ENCODE measurements at regions not wholly inside any gene's neighbourhood (a gene's known extent, or its start where the extent isn't known, plus 50 kb on each side); places are given as distances from the start of the nearest gene placed in this dataset.

- no peak for TF ChIP-seq ZBTB33 (IDR thresholded peaks at IDR 0.05)
- TF ChIP-seq EGR1 (IDR thresholded peaks at IDR 0.05; ENCODE audit: low read depth in 2 of 2), result no peak
These were observed 106.5 kb upstream of the NANOS1 start (continued) for GRCh38 chr10:118922972-118923371.

GRCh38 chr10:118924493-118924892 is 105.0 kb upstream of the NANOS1 start:
- WGBS, result 67% methylated on average over 3 of the region's 3 CpGs
- DNase-seq (ENCODE audit: low spot score), result no peak
- no peak overlapping the region for H3K4me3 ChIP-seq (ENCODE audit: low read depth in 1 of 3, low read length in 3 of 3)
- no peak overlapping the region for H3K9ac ChIP-seq (ENCODE audit: low read depth in 1 of 2, low read length in 2 of 2)
- TF ChIP-seq FOXA2 (IDR thresholded peaks at IDR 0.05), result no peak
- TF ChIP-seq CTCF (IDR thresholded peaks at IDR 0.05; ENCODE audit: low read depth, low read length, missing input control), result no peak
- TF ChIP-seq EGR1 (IDR thresholded peaks at IDR 0.05; ENCODE audit: low read depth in 2 of 2), result no peak
- TF ChIP-seq RXRA (IDR thresholded peaks at IDR 0.05), result no peak
- no peak for TF ChIP-seq HNF4A (conservative IDR thresholded peaks at IDR 0.05)
- no peak for TF ChIP-seq GABPA (IDR thresholded peaks at IDR 0.05 in 1 of 2, conservative IDR thresholded peaks at IDR 0.05 in 1 of 2)
- TF ChIP-seq HNF4G (IDR thresholded peaks at IDR 0.05), result no peak
- TF ChIP-seq ZBTB33 (IDR thresholded peaks at IDR 0.05), result no peak
- TF ChIP-seq ATF3 (IDR thresholded peaks at IDR 0.05), result no peak
- no peak for TF ChIP-seq FOXA1 (IDR thresholded peaks at IDR 0.05)
- TF ChIP-seq RAD21 (IDR thresholded peaks at IDR 0.05), result no peak
- no peak for TF ChIP-seq TAF1 (conservative IDR thresholded peaks at IDR 0.05)
- no peak for TF ChIP-seq REST (IDR thresholded peaks at IDR 0.05)
- no peak for TF ChIP-seq SP1 (IDR thresholded peaks at IDR 0.05)
- no peak for TF ChIP-seq NR2F2 (IDR thresholded peaks at IDR 0.05)
- TF ChIP-seq YY1 (IDR thresholded peaks at IDR 0.05), result no peak
- TF ChIP-seq MAX (IDR thresholded peaks at IDR 0.05), result no peak
- TF ChIP-seq JUND (IDR thresholded peaks at IDR 0.05), result no peak
- H3K4me1 ChIP-seq (ENCODE audit: control insufficient read depth in 4 of 4, insufficient read depth in 4 of 4, low read length in 3 of 4), result no peaks in the 10 kb centered on the region
- H3K36me3 ChIP-seq (ENCODE audit: control insufficient read depth in 4 of 4, insufficient read depth in 3 of 4, low read depth in 1 of 4, low read length in 3 of 4), result no peaks in the 10 kb centered on the region
- H3K9me3 ChIP-seq (ENCODE audit: control insufficient read depth in 4 of 4, low read length in 3 of 4), result peaks cover 0 to 1% (median 0%) of the 10 kb centered on the region in 4 donors
- peaks cover 0 to 2% (median 0%) of the 10 kb centered on the region in 4 donors for H3K27me3 ChIP-seq (ENCODE audit: control insufficient read depth in 4 of 4, insufficient read depth in 4 of 4, low read length in 3 of 4)
- no peak overlapping the region for H3K27ac ChIP-seq (ENCODE audit: low read depth in 1 of 2, low read length in 2 of 2)
